ENCODE measurements at regions not wholly inside any gene's neighbourhood (a gene's known extent, or its start where the extent isn't known, plus 50 kb on each side); places are given as distances from the start of the nearest gene placed in this dataset.
"Not testable (repeated sequence)": the region's sequence is repeated elsewhere in the genome, so short reads cannot be mapped to it uniquely, and the experiment has no call there.

GRCh38 chr6:10136636-10137035 is 278.2 kb downstream of the TFAP2A start:
- Histone ChIP-seq H3K4me3 (ENCODE audit: low read depth, low read length) (no peak overlapping the region), H3K27ac (ENCODE audit: low read depth, low read length) (no peak overlapping the region), H3K27me3 (ENCODE audit: control insufficient read depth, insufficient read depth, low read length) (no peaks in the 10 kb centered on the region), H3K9me3 (ENCODE audit: control insufficient read depth, insufficient read depth, low read length) (peaks cover 12% of the 10 kb centered on the region)
- no peak for TF ChIP-seq CTCF (IDR thresholded peaks at IDR 0.05; ENCODE audit: low read depth, low read length)
- ChIA-PET POLR2A (no interaction called here), CTCF (no interaction called here)
- DNase-seq (ENCODE audit: low read depth, low spot score) = no peak

- H3K27ac ChIP-seq (ENCODE audit: low read depth, low read length); POLR2A ChIA-PET; CTCF ChIA-PET; H3K27me3 ChIP-seq (ENCODE audit: control insufficient read depth, insufficient read depth, low read length); DNase-seq (ENCODE audit: low read depth, low spot score); H3K4me3 ChIP-seq (ENCODE audit: low read depth, low read length): not testable (repeated sequence)
- H3K9me3 ChIP-seq (ENCODE audit: control insufficient read depth, insufficient read depth, low read length) = peaks cover 11% of the 10 kb centered on the region
Measured at GRCh38 chr6:10134185-10134584, 280.7 kb downstream of the TFAP2A start.

GRCh38 chr6:10128721-10129120 is 286.2 kb downstream of the TFAP2A start:
- H3K27ac ChIP-seq (ENCODE audit: low read depth, low read length) = no peak overlapping the region
- ChIA-PET CTCF (no interaction called here), POLR2A (no interaction called here)
- no peaks in the 10 kb centered on the region for H3K27me3 ChIP-seq (ENCODE audit: control insufficient read depth, insufficient read depth, low read length)
- TF ChIP-seq CTCF (IDR thresholded peaks at IDR 0.05; ENCODE audit: low read depth, low read length) = no peak
- H3K9me3 ChIP-seq (ENCODE audit: control insufficient read depth, insufficient read depth, low read length) = peaks cover 6% of the 10 kb centered on the region; the same call in 1 of the 2 replicates
- no peak overlapping the region for H3K4me3 ChIP-seq (ENCODE audit: low read depth, low read length)
- no peak for DNase-seq (ENCODE audit: low read depth, low spot score)

GRCh38 chr6:10122164-10122563 is 292.7 kb downstream of the TFAP2A start:
- POLR2A ChIA-PET = no interaction called here
- H3K4me3 ChIP-seq (ENCODE audit: low read depth, low read length) = no peak overlapping the region

GRCh38 chr6:10112871-10113549 is 301.9 kb downstream of the TFAP2A start:
- Histone ChIP-seq H3K9me3 (ENCODE audit: control insufficient read depth, insufficient read depth, low read length) (peaks cover 18% of the 10 kb centered on the region), H3K27me3 (ENCODE audit: control insufficient read depth, insufficient read depth, low read length) (no peaks in the 10 kb centered on the region), H3K4me3 (ENCODE audit: low read depth, low read length) (no peak overlapping the region), H3K27ac (ENCODE audit: low read depth, low read length) (no peak overlapping the region)
- ChIA-PET CTCF (no interaction called here), POLR2A (no interaction called here)
- no peak for TF ChIP-seq CTCF (IDR thresholded peaks at IDR 0.05; ENCODE audit: low read depth, low read length)
- no peak for DNase-seq (ENCODE audit: low read depth, low spot score)

More at GRCh38 chr6:10122164-10122563, 292.7 kb downstream of the TFAP2A start:
- no peak for DNase-seq (ENCODE audit: low read depth, low spot score)
- H3K9me3 ChIP-seq (ENCODE audit: control insufficient read depth, insufficient read depth, low read length) = peaks cover 9% of the 10 kb centered on the region
- CTCF ChIA-PET = no interaction called here
- no peak for TF ChIP-seq CTCF (IDR thresholded peaks at IDR 0.05; ENCODE audit: low read depth, low read length)
- H3K27me3 ChIP-seq (ENCODE audit: control insufficient read depth, insufficient read depth, low read length) = no peaks in the 10 kb centered on the region
- H3K27ac ChIP-seq (ENCODE audit: low read depth, low read length) = no peak overlapping the region
